ENCODE measurements at regions not wholly inside any gene's neighbourhood (a gene's known extent, or its start where the extent isn't known, plus 50 kb on each side); places are given as distances from the start of the nearest gene placed in this dataset.

DNA sequence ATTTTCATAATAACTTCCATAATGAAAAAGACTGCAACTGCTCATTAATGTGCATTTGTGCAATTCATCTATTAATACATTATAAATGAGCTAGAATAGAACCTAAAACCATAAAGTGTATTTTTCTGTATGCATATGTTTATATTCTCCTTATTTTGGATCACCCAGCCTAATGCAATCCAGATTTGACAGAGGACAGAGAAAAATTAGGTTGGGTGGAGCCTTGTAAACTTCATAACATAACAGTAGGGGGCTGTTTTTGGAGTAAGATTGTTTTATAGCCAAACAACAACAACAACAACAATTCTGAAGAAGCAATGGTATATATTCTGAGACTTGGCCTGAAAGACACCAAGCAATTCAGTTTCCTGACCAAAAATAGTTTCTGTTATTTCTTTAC lies 615.3 kb upstream of the SLIT2 start:
- Histone ChIP-seq H3K36me3 (ENCODE audit: insufficient read depth, low read length, poor library complexity, severe bottlenecking) (no peaks in the 10 kb centered on the region), H3K9me3 (ENCODE audit: low read depth, low read length, poor library complexity, severe bottlenecking) (no peaks in the 10 kb centered on the region), H3K27me3 (replicated peaks; ENCODE audit: insufficient read depth, low read depth, low read length, poor library complexity) (no peaks in the 10 kb centered on the region), H3K27ac (ENCODE audit: low read depth, low read length, poor library complexity, severe bottlenecking) (no peak overlapping the region), H3K4me1 (ENCODE audit: insufficient read depth, low read length, poor library complexity, severe bottlenecking) (no peaks in the 10 kb centered on the region), H3K4me3 (ENCODE audit: low read depth, low read length, poor library complexity, severe bottlenecking) (no peak overlapping the region)
- CTCF ChIA-PET, result no interaction called here
- no peak for TF ChIP-seq EZH2 (IDR thresholded peaks at IDR 0.05; ENCODE audit: borderline replicate concordance, low read depth, low read length, poor library complexity, severe bottlenecking)
- TF ChIP-seq, protein P1, sequence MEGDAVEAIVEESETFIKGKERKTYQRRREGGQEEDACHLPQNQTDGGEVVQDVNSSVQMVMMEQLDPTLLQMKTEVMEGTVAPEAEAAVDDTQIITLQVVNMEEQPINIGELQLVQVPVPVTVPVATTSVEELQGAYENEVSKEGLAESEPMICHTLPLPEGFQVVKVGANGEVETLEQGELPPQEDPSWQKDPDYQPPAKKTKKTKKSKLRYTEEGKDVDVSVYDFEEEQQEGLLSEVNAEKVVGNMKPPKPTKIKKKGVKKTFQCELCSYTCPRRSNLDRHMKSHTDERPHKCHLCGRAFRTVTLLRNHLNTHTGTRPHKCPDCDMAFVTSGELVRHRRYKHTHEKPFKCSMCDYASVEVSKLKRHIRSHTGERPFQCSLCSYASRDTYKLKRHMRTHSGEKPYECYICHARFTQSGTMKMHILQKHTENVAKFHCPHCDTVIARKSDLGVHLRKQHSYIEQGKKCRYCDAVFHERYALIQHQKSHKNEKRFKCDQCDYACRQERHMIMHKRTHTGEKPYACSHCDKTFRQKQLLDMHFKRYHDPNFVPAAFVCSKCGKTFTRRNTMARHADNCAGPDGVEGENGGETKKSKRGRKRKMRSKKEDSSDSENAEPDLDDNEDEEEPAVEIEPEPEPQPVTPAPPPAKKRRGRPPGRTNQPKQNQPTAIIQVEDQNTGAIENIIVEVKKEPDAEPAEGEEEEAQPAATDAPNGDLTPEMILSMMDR (conservative IDR thresholded peaks at IDR 0.05; ENCODE audit: low read depth, low read length), result no peak
- no peak for DNase-seq (ENCODE audit: low spot score)
- no TSS peak for BruUV-seq (replicated peaks)
- intact Hi-C loops (cut with micrococcal nuclease; ENCODE audit: unreplicated experiment), result no loop called here
- POLR2A ChIA-PET (ENCODE audit: low non-redundant PET), result no interaction called here

DNA sequence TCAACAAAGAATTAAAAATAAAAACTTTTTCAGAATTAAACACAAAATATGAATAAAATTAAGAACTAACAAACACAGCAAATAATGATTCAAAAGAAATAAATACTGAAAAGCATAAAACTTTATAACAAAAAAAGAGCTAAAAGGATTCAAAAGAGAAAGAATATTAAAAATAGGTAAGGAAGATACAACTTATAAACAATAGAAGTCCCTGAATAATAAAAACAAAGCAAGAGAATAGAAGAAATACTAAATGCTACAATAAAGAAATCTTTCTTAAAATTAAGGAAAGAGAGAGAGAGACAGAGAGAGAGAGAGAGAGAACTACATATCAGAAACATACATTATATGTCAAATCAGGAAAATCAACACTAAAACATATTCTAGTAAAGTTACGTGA lies 619.9 kb upstream of the SLIT2 start:
- no peak for DNase-seq (ENCODE audit: low spot score)
- Histone ChIP-seq H3K9me3 (ENCODE audit: low read depth, low read length, poor library complexity, severe bottlenecking) (no peaks in the 10 kb centered on the region), H3K36me3 (ENCODE audit: insufficient read depth, low read length, poor library complexity, severe bottlenecking) (no peaks in the 10 kb centered on the region), H3K27ac (ENCODE audit: low read depth, low read length, poor library complexity, severe bottlenecking) (no peak overlapping the region), H3K4me1 (ENCODE audit: insufficient read depth, low read length, poor library complexity, severe bottlenecking) (no peaks in the 10 kb centered on the region), H3K4me3 (ENCODE audit: low read depth, low read length, poor library complexity, severe bottlenecking) (no peak overlapping the region), H3K27me3 (replicated peaks; ENCODE audit: insufficient read depth, low read depth, low read length, poor library complexity) (no peaks in the 10 kb centered on the region)
- BruUV-seq (replicated peaks), result no TSS peak
- POLR2A ChIA-PET (ENCODE audit: low non-redundant PET), result no interaction called here
- CTCF ChIA-PET, result no interaction called here
- TF ChIP-seq EZH2 (IDR thresholded peaks at IDR 0.05; ENCODE audit: borderline replicate concordance, low read depth, low read length, poor library complexity, severe bottlenecking), result no peak
- TF ChIP-seq, protein P1 (conservative IDR thresholded peaks at IDR 0.05; ENCODE audit: low read depth, low read length), result no peak
- intact Hi-C loops (cut with micrococcal nuclease; ENCODE audit: unreplicated experiment), result no loop called here

DNA sequence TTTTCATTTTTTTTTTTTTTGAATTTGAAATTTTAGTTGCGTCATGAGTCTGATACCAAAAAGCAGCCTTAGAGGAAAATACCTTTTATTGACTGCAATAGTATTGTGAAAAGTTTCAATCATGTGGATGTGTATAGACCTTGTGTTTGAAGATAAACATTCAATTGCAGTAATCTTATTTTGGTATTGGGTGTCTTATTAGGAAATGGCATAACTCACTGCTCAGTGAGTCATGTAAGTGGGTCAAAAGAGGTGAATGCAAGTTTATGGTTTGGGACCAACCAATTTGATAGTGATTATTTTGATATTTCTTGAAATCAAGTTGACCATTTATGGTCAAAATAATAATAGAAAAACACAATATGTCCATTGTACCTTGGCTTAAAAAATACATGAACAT lies 627.8 kb upstream of the SLIT2 start:
- no peak for DNase-seq (ENCODE audit: low spot score)
- no peaks in the 10 kb centered on the region for H3K27me3 ChIP-seq (replicated peaks; ENCODE audit: insufficient read depth, low read depth, low read length, poor library complexity)
- BruUV-seq (replicated peaks), result no TSS peak
- ChIA-PET POLR2A (ENCODE audit: low non-redundant PET) (no interaction called here), CTCF (no interaction called here)
- no peak overlapping the region for H3K4me3 ChIP-seq (ENCODE audit: low read depth, low read length, poor library complexity, severe bottlenecking)
- intact Hi-C loops (cut with micrococcal nuclease; ENCODE audit: unreplicated experiment), result no loop called here
- no peaks in the 10 kb centered on the region for H3K4me1 ChIP-seq (ENCODE audit: insufficient read depth, low read length, poor library complexity, severe bottlenecking)
- no peaks in the 10 kb centered on the region for H3K36me3 ChIP-seq (ENCODE audit: insufficient read depth, low read length, poor library complexity, severe bottlenecking)
- H3K27ac ChIP-seq (ENCODE audit: low read depth, low read length, poor library complexity, severe bottlenecking), result no peak overlapping the region
- TF ChIP-seq, protein P1 (conservative IDR thresholded peaks at IDR 0.05; ENCODE audit: low read depth, low read length), result no peak
- no peak for TF ChIP-seq EZH2 (IDR thresholded peaks at IDR 0.05; ENCODE audit: borderline replicate concordance, low read depth, low read length, poor library complexity, severe bottlenecking)
- no peaks in the 10 kb centered on the region for H3K9me3 ChIP-seq (ENCODE audit: low read depth, low read length, poor library complexity, severe bottlenecking)
